ENCODE measurements at regions not wholly inside any gene's neighbourhood (a gene's known extent, or its start where the extent isn't known, plus 50 kb on each side); places are given as distances from the start of the nearest gene placed in this dataset.

DNA sequence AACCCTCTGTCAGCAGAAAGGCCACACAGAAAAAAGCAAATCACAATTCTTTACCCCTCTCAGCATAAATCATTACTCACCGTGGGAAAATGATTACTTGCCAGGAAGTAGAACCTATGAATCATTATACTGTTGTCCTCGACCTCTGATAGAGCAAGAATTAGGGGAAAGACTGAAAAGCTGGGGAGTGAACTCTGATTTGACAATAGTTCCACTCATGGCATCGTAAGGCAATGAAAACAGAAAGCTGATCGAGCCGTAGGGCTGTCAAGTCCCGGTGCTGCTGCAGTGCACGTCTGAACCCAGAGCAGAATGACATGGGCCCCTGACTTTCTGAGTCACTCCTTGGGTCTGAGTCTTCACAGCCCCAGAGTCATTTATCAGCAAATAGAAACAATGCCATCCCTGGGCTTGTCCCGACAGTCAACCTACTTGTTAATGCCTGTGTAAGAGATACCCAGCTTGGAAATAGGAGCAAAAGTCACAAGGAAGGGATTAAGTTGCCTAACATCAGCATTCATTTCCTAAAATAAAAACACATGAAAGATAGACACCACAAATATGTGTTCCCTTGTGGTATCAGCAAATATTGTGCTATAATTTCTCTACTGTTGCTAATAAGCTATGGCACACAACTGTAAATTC lies 224.8 kb upstream of the MARCKS start:
- Histone ChIP-seq H3K36me3 (ENCODE audit: control insufficient read depth in 2 of 2, extremely low read depth in 1 of 2, insufficient read depth in 2 of 2, low read length in 2 of 2) (no peaks in the 10 kb centered on the region), H3K9ac (replicated peaks; ENCODE audit: extremely low read depth, insufficient read depth, low read length) (peak overlapping the region; percentile 78), H3K9me3 (replicated peaks; ENCODE audit: control insufficient read depth, insufficient read depth, low read length) (no peaks in the 10 kb centered on the region), H3K4me2 (ENCODE audit: insufficient read depth, low read length) (peak overlapping the region; percentile 79), H3K79me2 (ENCODE audit: control insufficient read depth, insufficient read depth, low read length) (no peaks in the 10 kb centered on the region), H3K4me1 (ENCODE audit: control insufficient read depth, extremely low read depth, insufficient read depth, low read length) (peaks cover 22% of the 10 kb centered on the region), H3K4me3 (replicated peaks in 1 of 3; ENCODE audit: insufficient read depth in 1 of 3, low read depth in 1 of 3, low read length in 3 of 3) (peak overlapping the region in 2 of 3 experiments; percentile 6 to 33), H2AFZ (ENCODE audit: low read depth, low read length) (peak overlapping the region; percentile 5), H4K20me1 (replicated peaks; ENCODE audit: control insufficient read depth, extremely low read depth, insufficient read depth, low read length) (no peaks in the 10 kb centered on the region), H3K9me1 (replicated peaks; ENCODE audit: control insufficient read depth, extremely low read depth, insufficient read depth, low read length) (no peaks in the 10 kb centered on the region), H3K27me3 (ENCODE audit: control insufficient read depth in 2 of 2, insufficient read depth in 2 of 2, low read length in 2 of 2) (no peaks in the 10 kb centered on the region), H3K27ac (ENCODE audit: insufficient read depth, low read depth, low read length) (peak overlapping the region; percentile 83)
- CTCF ChIA-PET, result interaction anchor here (0.7 to 3.1 kb wide), 7 partner anchors 10 to 509 kb away, joined by 3 to 16 read pairs (median 4); no protein-coding TSS in a partner anchor
- TF ChIP-seq POLR2AphosphoS5 (IDR thresholded peaks at IDR 0.05; ENCODE audit: insufficient read depth, low read depth, low read length), result peak; percentile 68
- peak; percentile 85 for TF ChIP-seq JUN (IDR thresholded peaks at IDR 0.05; ENCODE audit: borderline replicate concordance, insufficient read depth, insufficient read length, low read depth)
- TF ChIP-seq MYC (IDR thresholded peaks at IDR 0.05; ENCODE audit: low read depth, low read length), result no peak
- TF ChIP-seq, protein P1, sequence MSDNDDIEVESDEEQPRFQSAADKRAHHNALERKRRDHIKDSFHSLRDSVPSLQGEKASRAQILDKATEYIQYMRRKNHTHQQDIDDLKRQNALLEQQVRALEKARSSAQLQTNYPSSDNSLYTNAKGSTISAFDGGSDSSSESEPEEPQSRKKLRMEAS (IDR thresholded peaks at IDR 0.05; ENCODE audit: insufficient read depth, insufficient read length), result no peak
- peak; percentile 89 for TF ChIP-seq FOS (IDR thresholded peaks at IDR 0.05; ENCODE audit: borderline replicate concordance, insufficient read depth, low read length)
- TF ChIP-seq, protein P2, sequence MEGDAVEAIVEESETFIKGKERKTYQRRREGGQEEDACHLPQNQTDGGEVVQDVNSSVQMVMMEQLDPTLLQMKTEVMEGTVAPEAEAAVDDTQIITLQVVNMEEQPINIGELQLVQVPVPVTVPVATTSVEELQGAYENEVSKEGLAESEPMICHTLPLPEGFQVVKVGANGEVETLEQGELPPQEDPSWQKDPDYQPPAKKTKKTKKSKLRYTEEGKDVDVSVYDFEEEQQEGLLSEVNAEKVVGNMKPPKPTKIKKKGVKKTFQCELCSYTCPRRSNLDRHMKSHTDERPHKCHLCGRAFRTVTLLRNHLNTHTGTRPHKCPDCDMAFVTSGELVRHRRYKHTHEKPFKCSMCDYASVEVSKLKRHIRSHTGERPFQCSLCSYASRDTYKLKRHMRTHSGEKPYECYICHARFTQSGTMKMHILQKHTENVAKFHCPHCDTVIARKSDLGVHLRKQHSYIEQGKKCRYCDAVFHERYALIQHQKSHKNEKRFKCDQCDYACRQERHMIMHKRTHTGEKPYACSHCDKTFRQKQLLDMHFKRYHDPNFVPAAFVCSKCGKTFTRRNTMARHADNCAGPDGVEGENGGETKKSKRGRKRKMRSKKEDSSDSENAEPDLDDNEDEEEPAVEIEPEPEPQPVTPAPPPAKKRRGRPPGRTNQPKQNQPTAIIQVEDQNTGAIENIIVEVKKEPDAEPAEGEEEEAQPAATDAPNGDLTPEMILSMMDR (IDR thresholded peaks at IDR 0.05; ENCODE audit: extremely low read depth in 1 of 2, insufficient read depth in 1 of 2, low read depth in 1 of 2, low read length in 2 of 2), result no peak
- TF ChIP-seq GATA2 (IDR thresholded peaks at IDR 0.05; ENCODE audit: insufficient read depth, insufficient read length, low read depth, low read length), result peak; percentile 40
- TF ChIP-seq EZH2 (IDR thresholded peaks at IDR 0.05; ENCODE audit: borderline replicate concordance, low read depth, low read length, severe bottlenecking), result no peak
- DNase-seq (ENCODE audit: low read depth, low spot score) (peak; percentile 99), FAIRE-seq (peak; percentile 97)
- dilution Hi-C loops (cut with MboI; ENCODE audit: extremely low pct_ligation_motif_present, low sequenced_read_pairs), result no loop called here
- POLR2A ChIA-PET, result interaction anchor here (0.6 to 1.4 kb wide), 2 partner anchors 74 to 223 kb away, joined by 6 to 9 read pairs; no protein-coding TSS in a partner anchor
- intact Hi-C loops (cut with micrococcal nuclease), result loop anchor here (1.0 to 5.0 kb wide), 5 partner anchors 70 to 510 kb away; no protein-coding TSS in a partner anchor
- TSS peak; percentile 94 for BruUV-seq (replicated peaks)

Measured in endothelial cell of umbilical vein (primary cell).